ENCODE measurements at regions not wholly inside any gene's neighbourhood (a gene's known extent, or its start where the extent isn't known, plus 50 kb on each side); places are given as distances from the start of the nearest gene placed in this dataset.

DNA sequence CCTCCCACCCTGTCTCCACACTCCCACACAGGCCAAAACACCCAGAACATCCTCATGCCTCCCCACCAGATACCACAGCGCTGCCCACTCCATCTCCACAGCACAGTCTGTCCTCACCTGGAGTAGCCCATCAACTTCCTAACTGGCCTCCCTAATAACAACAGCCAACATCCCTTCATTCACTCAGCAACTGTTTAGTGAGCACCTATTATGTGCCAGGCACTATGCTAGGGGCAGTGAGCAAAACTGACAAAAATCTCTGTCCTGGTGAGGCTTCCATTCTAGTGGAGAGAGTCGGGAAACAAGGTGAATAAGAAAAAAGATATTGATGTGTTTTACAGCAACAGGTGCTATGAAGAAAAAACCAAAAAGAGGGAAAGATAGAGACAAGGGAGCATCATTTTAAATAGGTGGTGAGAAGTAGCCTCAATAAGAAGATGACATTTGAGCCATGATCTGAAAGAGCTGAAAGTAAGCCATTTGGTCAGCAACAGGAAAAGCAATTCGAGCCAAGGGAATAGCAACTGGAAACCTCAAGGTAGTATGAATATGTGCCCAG, 523.9 kb downstream of the SHQ1 start:
- H3K9me3 ChIP-seq (ENCODE audit: insufficient read depth in 2 of 2, low read depth in 1 of 2, low read length in 1 of 2): no peaks in the 10 kb centered on the region
- CTCF ChIA-PET (ENCODE audit: partially characterized antibody): no interaction called here
- H3K4ac ChIP-seq (replicated peaks; ENCODE audit: insufficient read length, low read depth, low read length): no peak overlapping the region
- H4K91ac ChIP-seq (replicated peaks; ENCODE audit: insufficient read length, low read length): no peak overlapping the region
- H4K8ac ChIP-seq (ENCODE audit: extremely low read depth, insufficient read depth, low read length): no peak overlapping the region
- H3K4me2 ChIP-seq (ENCODE audit: insufficient read depth in 1 of 2, low read depth in 2 of 2, low read length in 2 of 2): no peak overlapping the region
- H3K4me1 ChIP-seq (replicated peaks in 1 of 4; ENCODE audit: control insufficient read depth in 3 of 4, insufficient read depth in 4 of 4, low read length in 3 of 4): peaks cover 0 to 7% (median 4%) of the 10 kb centered on the region in 4 experiments; a peak in 5 of 7 replicates
- H3K23me2 ChIP-seq (ENCODE audit: low read depth, low read length): peaks cover 10% of the 10 kb centered on the region; the same call in 1 of the 2 replicates
- H2AK5ac ChIP-seq (ENCODE audit: low read depth, low read length): no peak overlapping the region
- H3K36me3 ChIP-seq (ENCODE audit: control insufficient read depth in 2 of 4, insufficient read depth in 4 of 4, low read length in 3 of 4): no peaks in the 10 kb centered on the region
- H2BK120ac ChIP-seq (replicated peaks; ENCODE audit: low read depth, low read length): no peak overlapping the region
- no peak overlapping the region; the same call in 1 of the 2 replicates for H2BK5ac ChIP-seq (ENCODE audit: low read depth, low read length)
- H3K79me2 ChIP-seq (ENCODE audit: control insufficient read depth in 1 of 2, insufficient read depth in 2 of 2, low read length in 2 of 2): no peaks in the 10 kb centered on the region
- TF ChIP-seq SRF (IDR thresholded peaks at IDR 0.05; ENCODE audit: low read depth, low read length) (no peak), CREB1 (IDR thresholded peaks at IDR 0.05) (no peak), HDAC6 (IDR thresholded peaks at IDR 0.05; ENCODE audit: low read depth, low read length) (no peak), BCL11A (IDR thresholded peaks at IDR 0.05; ENCODE audit: low read depth in 2 of 2, low read length in 2 of 2) (no peak)
- TF ChIP-seq, protein P1, sequence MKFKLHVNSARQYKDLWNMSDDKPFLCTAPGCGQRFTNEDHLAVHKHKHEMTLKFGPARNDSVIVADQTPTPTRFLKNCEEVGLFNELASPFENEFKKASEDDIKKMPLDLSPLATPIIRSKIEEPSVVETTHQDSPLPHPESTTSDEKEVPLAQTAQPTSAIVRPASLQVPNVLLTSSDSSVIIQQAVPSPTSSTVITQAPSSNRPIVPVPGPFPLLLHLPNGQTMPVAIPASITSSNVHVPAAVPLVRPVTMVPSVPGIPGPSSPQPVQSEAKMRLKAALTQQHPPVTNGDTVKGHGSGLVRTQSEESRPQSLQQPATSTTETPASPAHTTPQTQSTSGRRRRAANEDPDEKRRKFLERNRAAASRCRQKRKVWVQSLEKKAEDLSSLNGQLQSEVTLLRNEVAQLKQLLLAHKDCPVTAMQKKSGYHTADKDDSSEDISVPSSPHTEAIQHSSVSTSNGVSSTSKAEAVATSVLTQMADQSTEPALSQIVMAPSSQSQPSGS (IDR thresholded peaks at IDR 0.05; ENCODE audit: low read length): no peak
- TF ChIP-seq, protein P2, sequence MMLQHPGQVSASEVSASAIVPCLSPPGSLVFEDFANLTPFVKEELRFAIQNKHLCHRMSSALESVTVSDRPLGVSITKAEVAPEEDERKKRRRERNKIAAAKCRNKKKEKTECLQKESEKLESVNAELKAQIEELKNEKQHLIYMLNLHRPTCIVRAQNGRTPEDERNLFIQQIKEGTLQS (IDR thresholded peaks at IDR 0.05; ENCODE audit: insufficient read depth, low read depth, low read length): no peak
- POLR2A ChIA-PET (ENCODE audit: partially characterized antibody): no interaction called here
- no peak overlapping the region for H2BK20ac ChIP-seq (ENCODE audit: low read length)
- H3K23ac ChIP-seq (ENCODE audit: insufficient read length): no peak overlapping the region
- H3K18ac ChIP-seq (ENCODE audit: extremely low read depth, low read length): no peak overlapping the region
- DNase-seq (ENCODE audit: low read depth in 1 of 2, low spot score in 2 of 2) (no peak), FAIRE-seq (no peak)
- no peak overlapping the region for H4K5ac ChIP-seq (ENCODE audit: insufficient read length, low read depth, low read length)
- H3K27me3 ChIP-seq (replicated peaks in 1 of 4; ENCODE audit: control insufficient read depth in 3 of 4, extremely low read depth in 1 of 4, insufficient read depth in 3 of 4, low read length in 3 of 4): no peaks in the 10 kb centered on the region; a peak in 1 of 7 replicates
- 87% methylated on average over 3 of the region's 3 CpGs; no CpG with 5 or more reads in 1 of the 2 experiments for WGBS, 2 experiments (ENCODE audit: extremely low coverage in 1 of 2, insufficient coverage in 1 of 2, insufficient read length in 1 of 2, insufficient replicate concordance in 2 of 2, low coverage in 1 of 2, low lambda C conversion rate in 2 of 2, missing lambda C conversion rate in 1 of 2)
- H2BK15ac ChIP-seq (ENCODE audit: low read length): no peak overlapping the region
- no peak overlapping the region for H2BK12ac ChIP-seq (ENCODE audit: low read depth, low read length)
- no peaks in the 10 kb centered on the region for H3K79me1 ChIP-seq (ENCODE audit: low read depth, low read length)
- H3K27ac ChIP-seq (ENCODE audit: low read depth, low read length): no peak overlapping the region
- H3K4me3 ChIP-seq (ENCODE audit: extremely low read depth in 1 of 4, insufficient read depth in 2 of 4, low read depth in 3 of 4, low read length in 4 of 4): no peak overlapping the region
- no peak overlapping the region for H3K14ac ChIP-seq (ENCODE audit: insufficient read length)
- no peak overlapping the region for H3K56ac ChIP-seq (replicated peaks; ENCODE audit: insufficient read length, low read depth, low read length)
- H2AFZ ChIP-seq (ENCODE audit: low read length): no peak overlapping the region
- H3K9ac ChIP-seq (replicated peaks in 1 of 4; ENCODE audit: extremely low read depth in 1 of 4, low read depth in 3 of 4, low read length in 3 of 4): no peak overlapping the region
- H4K20me1 ChIP-seq (replicated peaks in 1 of 2; ENCODE audit: control insufficient read depth in 1 of 2, insufficient read depth in 2 of 2, low read length in 2 of 2): peaks cover 0 to 2% of the 10 kb centered on the region in 2 experiments

Data from H1 (cell line).